HG02885 (cell line): ENCODE measurements at regions not wholly inside any gene's neighbourhood (a gene's known extent, or its start where the extent isn't known, plus 50 kb on each side); places are given as distances from the start of the nearest gene placed in this dataset.

Source experiments
- ATAC-seq: cut with Tn5 transposase; IDR thresholded peaks from one replicate; pipeline ENCODE4 v1.9.1; 2021; ENCODE audit warnings: mild to moderate bottlenecking; ENCODE audit not compliant: unreplicated experiment, poor library complexity

GRCh38 chr5:135236228-135236907 is 162.7 kb downstream of the MACROH2A1 start:
- ATAC-seq: no peak

DNA sequence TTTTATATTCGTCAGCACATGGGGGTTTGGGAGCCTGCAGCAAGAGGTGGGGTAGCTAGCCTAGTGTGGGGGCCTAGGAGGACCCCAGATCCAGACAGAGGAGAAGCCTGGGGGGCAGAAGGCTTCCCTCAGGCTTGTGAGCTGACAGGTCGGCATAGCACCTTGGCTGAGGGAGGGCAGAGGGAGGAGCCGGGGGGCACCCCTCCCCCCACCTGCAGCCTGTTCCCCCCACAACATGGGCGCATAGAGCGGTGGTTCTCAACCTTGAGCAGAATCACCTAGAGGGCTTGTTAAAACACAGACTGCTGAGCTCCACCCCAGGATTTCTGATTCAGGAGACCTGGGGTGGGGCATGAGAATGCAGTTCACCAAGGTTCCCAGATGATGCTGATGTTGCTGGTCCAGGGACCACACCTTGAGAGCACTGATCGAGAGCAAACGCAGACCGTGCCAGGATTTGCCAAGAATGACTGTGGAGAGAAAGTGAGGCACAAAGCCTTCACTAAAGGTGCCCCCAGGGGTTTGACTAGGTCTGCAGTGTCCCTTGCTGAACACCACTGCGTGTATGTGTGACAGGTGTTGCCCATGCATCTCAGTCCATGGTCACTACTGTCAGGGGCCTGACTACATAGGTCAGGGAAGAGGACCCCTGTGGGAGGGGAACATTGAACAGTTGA is 163.3 kb downstream of the MACROH2A1 start:
- no peak for ATAC-seq

- ATAC-seq: no peak
Measured at GRCh38 chr5:135234666-135235401, 164.2 kb downstream of the MACROH2A1 start.

DNA sequence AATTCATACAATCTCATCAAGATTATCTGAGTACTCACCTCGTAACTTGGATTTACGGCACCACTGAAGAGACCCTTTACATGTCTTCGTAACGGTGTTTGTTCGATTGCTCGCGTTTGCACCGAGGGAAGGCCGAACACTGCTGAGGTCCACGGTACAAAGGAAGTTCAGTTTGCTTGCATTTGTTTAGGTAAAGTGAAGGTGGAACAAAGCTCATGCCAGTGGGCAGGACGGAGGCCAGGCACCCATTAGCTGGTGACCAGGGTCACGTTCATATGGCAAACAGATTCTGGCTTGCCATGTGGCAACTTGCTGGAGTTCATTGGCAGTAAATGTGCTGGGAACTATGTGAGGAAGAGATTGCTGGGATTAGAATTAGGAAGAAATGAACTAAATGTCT is 164.8 kb downstream of the MACROH2A1 start:
- no peak for ATAC-seq

DNA sequence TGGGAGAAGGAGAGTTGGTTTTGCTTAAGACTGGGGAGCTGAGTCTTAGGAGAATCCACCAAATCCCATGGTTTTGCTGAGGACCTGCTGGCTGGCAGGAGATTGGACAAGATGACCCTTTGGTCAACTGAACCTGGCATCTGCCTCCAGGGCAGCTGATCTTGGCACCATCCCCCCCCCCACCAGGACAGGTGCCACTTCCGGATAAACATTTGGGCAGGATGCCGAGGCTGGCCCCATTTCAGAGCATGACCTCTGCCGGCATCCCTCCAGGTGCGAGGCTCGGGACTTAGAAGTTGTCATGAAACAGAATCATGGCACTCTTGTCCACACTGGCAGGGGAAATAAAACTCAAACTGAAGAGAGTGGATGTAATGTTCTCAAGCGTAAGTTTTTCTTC is 165.6 kb downstream of the MACROH2A1 start:
- ATAC-seq: no peak

DNA sequence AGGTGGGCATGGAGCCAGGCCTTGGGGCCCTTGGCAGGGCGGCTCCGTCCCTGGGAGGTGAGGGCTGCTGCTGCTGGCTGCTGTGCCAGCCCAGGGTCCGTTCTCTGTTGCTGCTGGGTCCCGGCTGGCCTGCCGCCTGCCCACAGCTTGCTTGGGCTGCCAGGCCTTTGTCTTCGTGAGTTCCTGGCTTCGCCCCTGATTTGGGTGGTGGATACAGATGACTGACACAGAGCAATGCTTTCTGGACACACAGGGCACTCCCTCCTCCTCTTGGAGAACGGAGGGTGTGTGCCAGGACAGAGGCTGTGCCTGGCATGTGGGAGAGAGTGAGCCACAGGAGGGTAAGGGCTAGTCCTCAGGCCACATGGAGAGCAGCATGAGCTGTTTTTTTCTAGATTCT is 166.1 kb downstream of the MACROH2A1 start:
- ATAC-seq: no peak

GRCh38 chr5:135231289-135231688 is 167.7 kb downstream of the MACROH2A1 start:
- no peak for ATAC-seq

DNA sequence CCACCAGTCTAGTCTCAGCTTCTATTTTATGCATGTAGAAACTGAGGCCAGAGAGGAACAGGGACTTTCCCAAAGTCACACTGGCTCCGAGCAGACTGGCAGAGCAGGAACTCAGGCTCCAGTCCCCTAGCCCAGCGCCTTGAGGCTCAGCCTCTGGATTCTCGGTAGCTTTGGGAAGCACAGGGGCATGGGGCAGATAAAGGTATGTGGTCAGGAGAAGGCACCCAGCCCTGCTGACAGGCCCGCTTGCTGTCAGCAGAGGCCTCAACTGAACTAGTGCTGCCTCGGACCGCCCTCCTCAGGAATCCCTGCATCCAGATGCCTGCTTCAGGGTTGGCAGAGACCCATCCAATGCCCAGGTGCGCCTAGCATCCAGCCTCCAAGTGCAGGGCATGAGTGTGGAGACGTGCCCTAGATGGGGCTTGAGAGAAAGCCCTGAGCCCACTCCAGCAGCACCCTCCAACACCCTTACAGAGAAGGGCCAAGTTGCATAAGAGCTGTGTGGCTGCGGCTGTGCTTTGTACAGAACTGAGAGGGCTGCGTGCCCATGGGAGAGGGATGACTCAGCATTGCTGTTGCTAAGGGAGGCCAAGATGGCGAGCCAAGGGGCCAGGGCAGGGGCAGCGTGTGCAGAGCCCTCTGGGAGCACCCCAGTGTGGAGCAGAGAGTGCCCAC is 168.6 kb downstream of the MACROH2A1 start:
- ATAC-seq: no peak

DNA sequence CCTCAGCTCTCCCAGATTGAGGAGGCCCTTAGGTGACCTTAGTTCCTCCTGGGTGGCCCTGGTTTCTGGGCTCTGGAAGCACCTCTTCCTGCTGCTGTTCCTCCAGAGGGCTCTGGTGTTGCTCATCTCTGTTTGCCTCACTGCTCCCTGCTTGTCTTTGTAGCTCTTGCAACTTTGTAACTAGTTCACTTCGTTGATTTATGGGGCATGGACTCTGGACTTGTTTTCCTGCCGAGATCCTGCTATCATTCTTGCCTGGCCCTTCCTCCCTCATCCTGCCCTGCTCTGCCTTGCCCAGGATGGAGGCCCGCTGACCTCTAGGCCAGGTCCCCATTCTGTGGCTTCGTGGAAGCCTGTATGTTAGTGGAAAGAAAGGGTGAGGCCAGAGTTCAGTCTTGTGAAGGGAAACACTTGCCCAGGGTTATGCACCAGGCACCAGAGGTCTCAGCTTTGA is 169.3 kb downstream of the MACROH2A1 start:
- ATAC-seq: no peak

- ATAC-seq: no peak
Measured at GRCh38 chr5:135229122-135229521, 169.9 kb downstream of the MACROH2A1 start.

- no peak for ATAC-seq
Measured at GRCh38 chr5:135228222-135228621, 170.8 kb downstream of the MACROH2A1 start.

GRCh38 chr5:135227064-135228022 is 171.7 kb downstream of the MACROH2A1 start:
- no peak for ATAC-seq

GRCh38 chr5:135225856-135226560 is 173.0 kb downstream of the MACROH2A1 start:
- no peak for ATAC-seq

DNA sequence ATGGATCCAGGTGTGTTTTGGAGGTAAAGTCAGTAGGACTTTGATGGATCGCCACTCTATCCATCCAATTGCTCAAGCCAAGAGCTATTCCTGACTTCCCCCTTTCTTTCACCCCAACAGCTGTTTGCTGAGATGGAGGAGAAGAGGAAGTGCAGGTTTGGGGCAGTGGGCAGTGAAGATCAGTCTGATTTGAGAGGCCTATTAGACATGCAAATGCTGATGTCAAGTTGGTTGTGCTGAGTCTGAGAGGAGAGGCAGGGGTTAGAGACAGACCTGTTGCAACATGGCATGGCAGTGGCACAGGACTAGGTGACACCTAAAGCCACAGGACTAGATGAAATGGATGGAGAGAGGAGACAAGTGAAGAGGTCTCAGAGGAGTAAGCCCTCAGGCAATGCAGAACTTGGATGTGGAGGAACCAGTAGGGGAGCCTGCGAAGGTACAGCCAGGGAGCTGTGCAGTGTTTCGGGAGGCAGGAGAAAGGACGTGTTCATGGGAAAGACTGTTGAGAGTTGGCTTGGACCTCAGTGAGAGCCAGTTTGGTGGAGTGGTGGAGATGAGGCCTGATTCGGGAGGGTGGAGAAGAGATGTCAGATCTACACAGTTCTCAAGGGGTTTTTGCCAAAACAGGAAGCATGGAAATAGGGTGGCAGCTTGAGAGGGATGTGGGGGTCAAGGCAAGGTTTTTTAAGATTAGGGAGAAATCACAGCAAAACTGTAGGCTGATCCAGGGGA is 175.0 kb downstream of the MACROH2A1 start:
- ATAC-seq: no peak

DNA sequence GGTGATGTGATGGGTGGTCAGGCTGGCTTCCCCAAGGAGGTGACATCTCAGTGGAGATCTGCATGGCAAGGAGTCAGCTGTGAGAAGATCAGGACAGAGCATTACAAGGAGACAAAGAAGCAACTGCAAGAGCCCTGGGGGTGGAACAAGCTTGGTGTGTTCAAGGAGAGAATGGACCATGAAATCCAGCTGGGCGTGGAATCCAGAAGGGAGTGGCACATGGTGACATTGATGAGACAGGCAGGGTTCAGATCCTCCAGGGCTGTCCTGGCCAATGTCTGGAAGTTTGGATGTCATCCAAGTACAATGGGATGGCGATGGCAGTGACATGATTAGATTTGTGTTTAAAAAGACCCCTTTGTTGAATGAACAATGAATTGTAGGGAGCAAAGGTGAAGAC is 175.6 kb downstream of the MACROH2A1 start:
- ATAC-seq: no peak

DNA sequence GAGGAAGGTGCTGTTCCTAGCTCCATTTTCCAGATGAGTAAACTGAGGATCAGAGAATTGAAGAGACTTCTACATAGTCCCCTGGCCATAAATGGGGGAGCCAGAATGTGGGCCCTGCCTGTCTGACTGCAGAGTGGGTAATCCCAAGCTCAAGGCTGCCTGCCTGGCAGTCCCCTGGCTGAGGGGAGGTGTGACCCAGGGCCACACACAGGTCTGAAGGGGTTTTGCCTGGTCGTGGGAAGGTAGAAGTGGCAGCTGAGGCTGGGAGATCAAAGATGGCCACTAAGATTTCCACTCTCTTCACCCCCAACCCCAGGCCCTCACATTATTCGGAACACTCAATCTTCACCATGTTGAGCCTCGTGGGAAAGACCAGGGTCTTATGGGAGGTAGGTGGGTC is 176.3 kb downstream of the MACROH2A1 start:
- ATAC-seq: no peak

- ATAC-seq: no peak
Measured at GRCh38 chr5:135222171-135222681, 176.8 kb downstream of the MACROH2A1 start.

- ATAC-seq: no peak
Measured at GRCh38 chr5:135221696-135222095, 177.3 kb downstream of the MACROH2A1 start.
